ENCODE measurements at regions not wholly inside any gene's neighbourhood (a gene's known extent, or its start where the extent isn't known, plus 50 kb on each side); places are given as distances from the start of the nearest gene placed in this dataset.

DNA sequence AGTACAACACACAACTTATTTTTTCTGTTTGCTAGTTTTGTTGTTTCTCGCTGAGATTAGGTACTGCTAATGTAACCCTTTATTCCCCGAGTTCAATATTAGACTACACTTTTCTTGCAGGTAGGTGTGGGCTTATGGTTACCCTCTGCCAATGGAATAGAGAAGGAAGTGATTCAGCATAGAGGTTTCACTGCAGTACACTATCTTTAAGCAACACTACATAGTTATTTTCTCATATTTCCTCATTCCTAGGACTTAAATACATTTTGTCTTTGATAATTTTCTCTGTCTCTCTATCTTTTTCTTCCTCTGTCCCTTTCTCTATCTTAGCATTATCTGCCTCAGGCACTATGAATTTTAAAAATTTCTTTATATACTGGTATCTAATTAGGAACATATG is 791.0 kb downstream of the FAM181B start:
- no peak for TF ChIP-seq EP300 (IDR thresholded peaks at IDR 0.05; ENCODE audit: borderline replicate concordance in 1 of 2, low read depth in 2 of 2, low read length in 2 of 2)
- no peak for TF ChIP-seq NRF1 (IDR thresholded peaks at IDR 0.05; ENCODE audit: low read depth, low read length)
- no peak for TF ChIP-seq GABPA (IDR thresholded peaks at IDR 0.05; ENCODE audit: borderline replicate concordance, insufficient read depth, low read length)
- no peak for TF ChIP-seq CBX8 (IDR thresholded peaks at IDR 0.05; ENCODE audit: borderline replicate concordance, low read depth, low read length)
- TF ChIP-seq FOSL1 (IDR thresholded peaks at IDR 0.05; ENCODE audit: insufficient read depth, low read depth, low read length) = no peak
- TF ChIP-seq, protein P1, sequence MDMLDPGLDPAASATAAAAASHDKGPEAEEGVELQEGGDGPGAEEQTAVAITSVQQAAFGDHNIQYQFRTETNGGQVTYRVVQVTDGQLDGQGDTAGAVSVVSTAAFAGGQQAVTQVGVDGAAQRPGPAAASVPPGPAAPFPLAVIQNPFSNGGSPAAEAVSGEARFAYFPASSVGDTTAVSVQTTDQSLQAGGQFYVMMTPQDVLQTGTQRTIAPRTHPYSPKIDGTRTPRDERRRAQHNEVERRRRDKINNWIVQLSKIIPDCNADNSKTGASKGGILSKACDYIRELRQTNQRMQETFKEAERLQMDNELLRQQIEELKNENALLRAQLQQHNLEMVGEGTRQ (IDR thresholded peaks at IDR 0.05; ENCODE audit: low read length) = no peak
- no peak for TF ChIP-seq SIN3A (conservative IDR thresholded peaks at IDR 0.05 in 1 of 2, IDR thresholded peaks at IDR 0.05 in 1 of 2; ENCODE audit: low read depth in 1 of 2, low read length in 2 of 2)

All from H1 (cell line).